ENCODE measurements at regions not wholly inside any gene's neighbourhood (a gene's known extent, or its start where the extent isn't known, plus 50 kb on each side); places are given as distances from the start of the nearest gene placed in this dataset.

GRCh38 chr2:125584732-125585131 lies 1071.2 kb upstream of the GYPC start:
- Histone ChIP-seq H3K36me3 (ENCODE audit: low read depth, missing control alignments) (no peaks in the 10 kb centered on the region), H3K27me3 (no peaks in the 10 kb centered on the region), H3K4me1 (no peaks in the 10 kb centered on the region), H3K27ac (no peak overlapping the region), H3K4me3 (no peak overlapping the region), H3K9me3 (no peaks in the 10 kb centered on the region)
- intact Hi-C loops (cut with DNase I; ENCODE audit: low total_unique reads) = no loop called here
- TF ChIP-seq POLR2A (IDR thresholded peaks at IDR 0.05) = no peak
- no peak for TF ChIP-seq CTCF (IDR thresholded peaks at IDR 0.05)
- DNase-seq = no peak
- WGBS, 2 donors = 85 to 95% methylated on average over 1 of the region's 1 CpG

GRCh38 chr2:125588780-125589179 lies 1067.2 kb upstream of the GYPC start:
- TF ChIP-seq CTCF (IDR thresholded peaks at IDR 0.05) (no peak), POLR2A (IDR thresholded peaks at IDR 0.05) (no peak)
- DNase-seq = no peak
- Histone ChIP-seq H3K9me3 (no peaks in the 10 kb centered on the region), H3K36me3 (ENCODE audit: low read depth, missing control alignments) (no peaks in the 10 kb centered on the region), H3K27ac (no peak overlapping the region), H3K4me1 (no peaks in the 10 kb centered on the region), H3K4me3 (no peak overlapping the region), H3K27me3 (no peaks in the 10 kb centered on the region)
- WGBS, 2 donors = 84 to 95% methylated on average over 1 of the region's 1 CpG
- intact Hi-C loops (cut with DNase I; ENCODE audit: low total_unique reads) = no loop called here

GRCh38 chr2:125591954-125592353 lies 1064.0 kb upstream of the GYPC start:
- Histone ChIP-seq H3K27ac (no peak overlapping the region), H3K4me1 (no peaks in the 10 kb centered on the region), H3K4me3 (no peak overlapping the region), H3K9me3 (no peaks in the 10 kb centered on the region), H3K36me3 (ENCODE audit: low read depth, missing control alignments) (no peaks in the 10 kb centered on the region), H3K27me3 (no peaks in the 10 kb centered on the region)
- intact Hi-C loops (cut with DNase I; ENCODE audit: low total_unique reads) = no loop called here
- DNase-seq = no peak
- TF ChIP-seq POLR2A (IDR thresholded peaks at IDR 0.05) = no peak
- no peak for TF ChIP-seq CTCF (IDR thresholded peaks at IDR 0.05)
- WGBS, 2 donors = 62 to 79% methylated on average over 4 of the region's 4 CpGs

- WGBS, 2 donors = 72 to 87% methylated on average over 2 of the region's 2 CpGs
- H3K4me3 ChIP-seq = no peak overlapping the region
- DNase-seq = no peak
- no peak overlapping the region for H3K27ac ChIP-seq
- H3K27me3 ChIP-seq = no peaks in the 10 kb centered on the region
- no peaks in the 10 kb centered on the region for H3K4me1 ChIP-seq
- TF ChIP-seq POLR2A (IDR thresholded peaks at IDR 0.05) (no peak), CTCF (IDR thresholded peaks at IDR 0.05) (no peak)
- intact Hi-C loops (cut with DNase I; ENCODE audit: low total_unique reads) = no loop called here
- no peaks in the 10 kb centered on the region for H3K36me3 ChIP-seq (ENCODE audit: low read depth, missing control alignments)
- no peaks in the 10 kb centered on the region for H3K9me3 ChIP-seq
Observed at GRCh38 chr2:125593036-125593435, 1062.9 kb upstream of the GYPC start.

- intact Hi-C loops (cut with DNase I; ENCODE audit: low total_unique reads) = no loop called here
Observed at GRCh38 chr2:125596612-125597011, 1059.3 kb upstream of the GYPC start.

More at GRCh38 chr2:125596612-125597011, 1059.3 kb upstream of the GYPC start:
- no peak for DNase-seq
- Histone ChIP-seq H3K4me1 (no peaks in the 10 kb centered on the region), H3K4me3 (no peak overlapping the region), H3K27me3 (no peaks in the 10 kb centered on the region), H3K9me3 (no peaks in the 10 kb centered on the region), H3K27ac (no peak overlapping the region), H3K36me3 (ENCODE audit: low read depth, missing control alignments) (no peaks in the 10 kb centered on the region)
- TF ChIP-seq CTCF (IDR thresholded peaks at IDR 0.05) (no peak), POLR2A (IDR thresholded peaks at IDR 0.05) (no peak)
- WGBS, 2 donors = 51 to 52% methylated on average over 3 of the region's 3 CpGs
